ENCODE measurements at regions not wholly inside any gene's neighbourhood (a gene's known extent, or its start where the extent isn't known, plus 50 kb on each side); places are given as distances from the start of the nearest gene placed in this dataset.

DNA sequence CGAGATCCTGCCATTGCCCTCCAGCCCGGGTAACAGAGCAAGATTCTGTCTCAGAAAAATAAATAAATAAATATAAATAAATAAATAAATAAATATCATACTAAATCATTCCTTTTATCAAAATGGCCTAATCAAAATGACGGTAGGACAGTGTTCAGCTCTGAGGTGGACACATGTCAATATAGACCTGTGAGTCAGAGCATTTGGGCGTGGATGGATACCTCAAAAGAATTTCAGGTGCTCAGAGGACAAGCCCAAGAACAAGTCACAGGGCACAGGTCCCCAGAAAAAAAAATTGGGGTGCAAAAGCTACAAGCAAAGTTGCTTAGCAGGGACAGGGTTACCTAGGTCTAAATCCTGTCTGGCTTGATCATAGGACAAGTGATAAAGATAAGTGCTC, 204.7 kb upstream of the HS3ST1 start:
- TF ChIP-seq, protein P1, sequence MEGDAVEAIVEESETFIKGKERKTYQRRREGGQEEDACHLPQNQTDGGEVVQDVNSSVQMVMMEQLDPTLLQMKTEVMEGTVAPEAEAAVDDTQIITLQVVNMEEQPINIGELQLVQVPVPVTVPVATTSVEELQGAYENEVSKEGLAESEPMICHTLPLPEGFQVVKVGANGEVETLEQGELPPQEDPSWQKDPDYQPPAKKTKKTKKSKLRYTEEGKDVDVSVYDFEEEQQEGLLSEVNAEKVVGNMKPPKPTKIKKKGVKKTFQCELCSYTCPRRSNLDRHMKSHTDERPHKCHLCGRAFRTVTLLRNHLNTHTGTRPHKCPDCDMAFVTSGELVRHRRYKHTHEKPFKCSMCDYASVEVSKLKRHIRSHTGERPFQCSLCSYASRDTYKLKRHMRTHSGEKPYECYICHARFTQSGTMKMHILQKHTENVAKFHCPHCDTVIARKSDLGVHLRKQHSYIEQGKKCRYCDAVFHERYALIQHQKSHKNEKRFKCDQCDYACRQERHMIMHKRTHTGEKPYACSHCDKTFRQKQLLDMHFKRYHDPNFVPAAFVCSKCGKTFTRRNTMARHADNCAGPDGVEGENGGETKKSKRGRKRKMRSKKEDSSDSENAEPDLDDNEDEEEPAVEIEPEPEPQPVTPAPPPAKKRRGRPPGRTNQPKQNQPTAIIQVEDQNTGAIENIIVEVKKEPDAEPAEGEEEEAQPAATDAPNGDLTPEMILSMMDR (IDR thresholded peaks at IDR 0.05), result no peak
- TF ChIP-seq EP300 (IDR thresholded peaks at IDR 0.05), result no peak
